ENCODE measurements at regions not wholly inside any gene's neighbourhood (a gene's known extent, or its start where the extent isn't known, plus 50 kb on each side); places are given as distances from the start of the nearest gene placed in this dataset.
"Not testable (repeated sequence)": the region's sequence is repeated elsewhere in the genome, so short reads cannot be mapped to it uniquely, and the experiment has no call there.

- Histone ChIP-seq H3K9me3 (ENCODE audit: control insufficient read depth, low read length) (no peaks in the 10 kb centered on the region), H3K4me1 (ENCODE audit: control insufficient read depth, insufficient read depth, low read length) (no peaks in the 10 kb centered on the region), H3K4me3 (ENCODE audit: insufficient read depth, low read depth, low read length) (no peak overlapping the region), H3K27ac (ENCODE audit: insufficient read depth, low read depth, low read length, poor library complexity, severe bottlenecking) (no peak overlapping the region), H3K27me3 (ENCODE audit: control insufficient read depth, insufficient read depth, low read length, poor library complexity, severe bottlenecking) (no peaks in the 10 kb centered on the region), H3K36me3 (ENCODE audit: control insufficient read depth, insufficient read depth, low read length) (no peaks in the 10 kb centered on the region)
- WGBS, 2 experiments = 94 to 96% methylated on average over 4 of the region's 4 CpGs
Observed at GRCh38 chr17:70584255-70584654, 414.9 kb downstream of the KCNJ2 start.

- no peak overlapping the region for H3K4me3 ChIP-seq (ENCODE audit: insufficient read depth, low read depth, low read length)
- no peaks in the 10 kb centered on the region for H3K9me3 ChIP-seq (ENCODE audit: control insufficient read depth, low read length)
- H3K36me3 ChIP-seq (ENCODE audit: control insufficient read depth, insufficient read depth, low read length) = no peaks in the 10 kb centered on the region
- H3K27ac ChIP-seq (ENCODE audit: insufficient read depth, low read depth, low read length, poor library complexity, severe bottlenecking) = no peak overlapping the region
- no peaks in the 10 kb centered on the region for H3K27me3 ChIP-seq (ENCODE audit: control insufficient read depth, insufficient read depth, low read length, poor library complexity, severe bottlenecking)
- no peaks in the 10 kb centered on the region for H3K4me1 ChIP-seq (ENCODE audit: control insufficient read depth, insufficient read depth, low read length)
- 89 to 95% methylated on average over 2 of the region's 2 CpGs for WGBS, 2 experiments
Observed at GRCh38 chr17:70588003-70588402, 418.7 kb downstream of the KCNJ2 start.

GRCh38 chr17:70597774-70598173, 428.4 kb downstream of the KCNJ2 start:
- no peak overlapping the region for H3K27ac ChIP-seq (ENCODE audit: insufficient read depth, low read depth, low read length, poor library complexity, severe bottlenecking)
- no peaks in the 10 kb centered on the region for H3K4me1 ChIP-seq (ENCODE audit: control insufficient read depth, insufficient read depth, low read length)
- H3K36me3 ChIP-seq (ENCODE audit: control insufficient read depth, insufficient read depth, low read length) = no peaks in the 10 kb centered on the region
- H3K27me3 ChIP-seq (ENCODE audit: control insufficient read depth, insufficient read depth, low read length, poor library complexity, severe bottlenecking) = no peaks in the 10 kb centered on the region
- no peaks in the 10 kb centered on the region for H3K9me3 ChIP-seq (ENCODE audit: control insufficient read depth, low read length)
- no peak overlapping the region for H3K4me3 ChIP-seq (ENCODE audit: insufficient read depth, low read depth, low read length)

- no peak overlapping the region for H3K4me3 ChIP-seq (ENCODE audit: insufficient read depth, low read depth, low read length)
- H3K4me1 ChIP-seq (ENCODE audit: control insufficient read depth, insufficient read depth, low read length) = no peaks in the 10 kb centered on the region
- H3K36me3 ChIP-seq (ENCODE audit: control insufficient read depth, insufficient read depth, low read length) = no peaks in the 10 kb centered on the region
- H3K27me3 ChIP-seq (ENCODE audit: control insufficient read depth, insufficient read depth, low read length, poor library complexity, severe bottlenecking) = no peaks in the 10 kb centered on the region
- no peaks in the 10 kb centered on the region for H3K9me3 ChIP-seq (ENCODE audit: control insufficient read depth, low read length)
- H3K27ac ChIP-seq (ENCODE audit: insufficient read depth, low read depth, low read length, poor library complexity, severe bottlenecking) = no peak overlapping the region
Observed at GRCh38 chr17:70599198-70599597, 429.9 kb downstream of the KCNJ2 start.

- not testable (repeated sequence) for H3K36me3 ChIP-seq (ENCODE audit: control insufficient read depth, insufficient read depth, low read length); H3K4me1 ChIP-seq (ENCODE audit: control insufficient read depth, insufficient read depth, low read length); H3K27me3 ChIP-seq (ENCODE audit: control insufficient read depth, insufficient read depth, low read length, poor library complexity, severe bottlenecking); H3K4me3 ChIP-seq (ENCODE audit: insufficient read depth, low read depth, low read length); H3K9me3 ChIP-seq (ENCODE audit: control insufficient read depth, low read length); H3K27ac ChIP-seq (ENCODE audit: insufficient read depth, low read depth, low read length, poor library complexity, severe bottlenecking)
- 92% methylated on average over 3 of the region's 3 CpGs for WGBS, 2 experiments
Observed at GRCh38 chr17:70599945-70600344, 430.6 kb downstream of the KCNJ2 start.

GRCh38 chr17:70603226-70603625, 433.9 kb downstream of the KCNJ2 start:
- no peaks in the 10 kb centered on the region for H3K9me3 ChIP-seq (ENCODE audit: control insufficient read depth, low read length)
- H3K4me3 ChIP-seq (ENCODE audit: insufficient read depth, low read depth, low read length) = no peak overlapping the region
- H3K27me3 ChIP-seq (ENCODE audit: control insufficient read depth, insufficient read depth, low read length, poor library complexity, severe bottlenecking) = no peaks in the 10 kb centered on the region
- H3K27ac ChIP-seq (ENCODE audit: insufficient read depth, low read depth, low read length, poor library complexity, severe bottlenecking) = no peak overlapping the region
- WGBS, 2 experiments = 90 to 95% methylated on average over 4 of the region's 4 CpGs
- H3K4me1 ChIP-seq (ENCODE audit: control insufficient read depth, insufficient read depth, low read length) = no peaks in the 10 kb centered on the region
- no peaks in the 10 kb centered on the region for H3K36me3 ChIP-seq (ENCODE audit: control insufficient read depth, insufficient read depth, low read length)

- Histone ChIP-seq H3K27me3 (ENCODE audit: control insufficient read depth, insufficient read depth, low read length, poor library complexity, severe bottlenecking) (no peaks in the 10 kb centered on the region), H3K9me3 (ENCODE audit: control insufficient read depth, low read length) (no peaks in the 10 kb centered on the region), H3K4me1 (ENCODE audit: control insufficient read depth, insufficient read depth, low read length) (no peaks in the 10 kb centered on the region), H3K4me3 (ENCODE audit: insufficient read depth, low read depth, low read length) (no peak overlapping the region), H3K27ac (ENCODE audit: insufficient read depth, low read depth, low read length, poor library complexity, severe bottlenecking) (no peak overlapping the region), H3K36me3 (ENCODE audit: control insufficient read depth, insufficient read depth, low read length) (no peaks in the 10 kb centered on the region)
- 60 to 90% methylated on average over 1 of the region's 1 CpG for WGBS, 2 experiments
Observed at GRCh38 chr17:70604854-70605253, 435.5 kb downstream of the KCNJ2 start.

- Histone ChIP-seq H3K27ac (ENCODE audit: insufficient read depth, low read depth, low read length, poor library complexity, severe bottlenecking) (no peak overlapping the region), H3K36me3 (ENCODE audit: control insufficient read depth, insufficient read depth, low read length) (no peaks in the 10 kb centered on the region), H3K4me3 (ENCODE audit: insufficient read depth, low read depth, low read length) (no peak overlapping the region), H3K27me3 (ENCODE audit: control insufficient read depth, insufficient read depth, low read length, poor library complexity, severe bottlenecking) (no peaks in the 10 kb centered on the region), H3K9me3 (ENCODE audit: control insufficient read depth, low read length) (no peaks in the 10 kb centered on the region), H3K4me1 (ENCODE audit: control insufficient read depth, insufficient read depth, low read length) (no peaks in the 10 kb centered on the region)
- 82 to 93% methylated on average over 2 of the region's 2 CpGs for WGBS, 2 experiments
Observed at GRCh38 chr17:70606086-70606485, 436.8 kb downstream of the KCNJ2 start.

- Histone ChIP-seq H3K4me3 (ENCODE audit: insufficient read depth, low read depth, low read length) (no peak overlapping the region), H3K9me3 (ENCODE audit: control insufficient read depth, low read length) (no peaks in the 10 kb centered on the region), H3K4me1 (ENCODE audit: control insufficient read depth, insufficient read depth, low read length) (no peaks in the 10 kb centered on the region), H3K36me3 (ENCODE audit: control insufficient read depth, insufficient read depth, low read length) (no peaks in the 10 kb centered on the region), H3K27me3 (ENCODE audit: control insufficient read depth, insufficient read depth, low read length, poor library complexity, severe bottlenecking) (no peaks in the 10 kb centered on the region), H3K27ac (ENCODE audit: insufficient read depth, low read depth, low read length, poor library complexity, severe bottlenecking) (no peak overlapping the region)
- WGBS, 2 experiments = 100% methylated on average over 1 of the region's 2 CpGs; no CpG with 5 or more reads in 1 of the 2 experiments
Observed at GRCh38 chr17:70608193-70608592, 438.9 kb downstream of the KCNJ2 start.

- Histone ChIP-seq H3K36me3 (ENCODE audit: control insufficient read depth, insufficient read depth, low read length) (no peaks in the 10 kb centered on the region), H3K4me3 (ENCODE audit: insufficient read depth, low read depth, low read length) (no peak overlapping the region), H3K27ac (ENCODE audit: insufficient read depth, low read depth, low read length, poor library complexity, severe bottlenecking) (no peak overlapping the region), H3K27me3 (ENCODE audit: control insufficient read depth, insufficient read depth, low read length, poor library complexity, severe bottlenecking) (no peaks in the 10 kb centered on the region), H3K9me3 (ENCODE audit: control insufficient read depth, low read length) (no peaks in the 10 kb centered on the region), H3K4me1 (ENCODE audit: control insufficient read depth, insufficient read depth, low read length) (no peaks in the 10 kb centered on the region)
- 76 to 88% methylated on average over 2 of the region's 2 CpGs for whole genome bisulfite sequencing, 2 experiments
Observed at GRCh38 chr17:70608957-70609356, 439.6 kb downstream of the KCNJ2 start.

- Histone ChIP-seq H3K36me3 (ENCODE audit: control insufficient read depth, insufficient read depth, low read length) (no peaks in the 10 kb centered on the region), H3K27me3 (ENCODE audit: control insufficient read depth, insufficient read depth, low read length, poor library complexity, severe bottlenecking) (no peaks in the 10 kb centered on the region), H3K27ac (ENCODE audit: insufficient read depth, low read depth, low read length, poor library complexity, severe bottlenecking) (no peak overlapping the region), H3K4me3 (ENCODE audit: insufficient read depth, low read depth, low read length) (no peak overlapping the region), H3K9me3 (ENCODE audit: control insufficient read depth, low read length) (no peaks in the 10 kb centered on the region), H3K4me1 (ENCODE audit: control insufficient read depth, insufficient read depth, low read length) (no peaks in the 10 kb centered on the region)
- 86 to 94% methylated on average over 1 of the region's 1 CpG for WGBS, 2 experiments
Observed at GRCh38 chr17:70609566-70609965, 440.2 kb downstream of the KCNJ2 start.

Measured in ectodermal cell (in vitro differentiated cells).